GM12872 (cell line): ENCODE measurements at regions not wholly inside any gene's neighbourhood (a gene's known extent, or its start where the extent isn't known, plus 50 kb on each side); places are given as distances from the start of the nearest gene placed in this dataset.

Source experiments
- TF ChIP-seq, protein P1 (sequence below): IDR thresholded peaks from 3 replicates; pipeline ENCODE4 v1.5.1; 2011; ENCODE audit warnings: low read depth, mild to moderate bottlenecking, low read length, moderate library complexity; ENCODE audit not compliant: insufficient read depth

DNA sequence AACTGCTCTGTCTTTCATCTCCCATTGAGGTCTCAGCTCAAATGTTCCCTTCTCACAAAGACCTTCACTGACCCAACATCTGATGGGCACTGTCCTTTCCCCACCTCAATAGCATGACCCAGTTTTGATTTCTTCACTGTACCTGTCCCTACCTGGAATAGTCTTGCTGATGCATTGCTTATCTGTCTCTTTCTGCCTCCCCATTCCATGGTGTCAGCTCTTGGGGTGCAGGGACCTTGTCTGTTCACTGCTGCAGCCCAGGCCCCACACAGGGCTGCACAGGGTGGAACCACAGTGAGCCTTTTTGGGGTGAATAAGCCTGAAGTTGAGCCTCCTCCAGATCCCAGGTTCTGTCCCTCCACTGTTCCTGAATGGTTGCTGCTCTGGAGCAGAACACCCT, 414.9 kb downstream of the PTPRU start:
- TF ChIP-seq, protein P1, sequence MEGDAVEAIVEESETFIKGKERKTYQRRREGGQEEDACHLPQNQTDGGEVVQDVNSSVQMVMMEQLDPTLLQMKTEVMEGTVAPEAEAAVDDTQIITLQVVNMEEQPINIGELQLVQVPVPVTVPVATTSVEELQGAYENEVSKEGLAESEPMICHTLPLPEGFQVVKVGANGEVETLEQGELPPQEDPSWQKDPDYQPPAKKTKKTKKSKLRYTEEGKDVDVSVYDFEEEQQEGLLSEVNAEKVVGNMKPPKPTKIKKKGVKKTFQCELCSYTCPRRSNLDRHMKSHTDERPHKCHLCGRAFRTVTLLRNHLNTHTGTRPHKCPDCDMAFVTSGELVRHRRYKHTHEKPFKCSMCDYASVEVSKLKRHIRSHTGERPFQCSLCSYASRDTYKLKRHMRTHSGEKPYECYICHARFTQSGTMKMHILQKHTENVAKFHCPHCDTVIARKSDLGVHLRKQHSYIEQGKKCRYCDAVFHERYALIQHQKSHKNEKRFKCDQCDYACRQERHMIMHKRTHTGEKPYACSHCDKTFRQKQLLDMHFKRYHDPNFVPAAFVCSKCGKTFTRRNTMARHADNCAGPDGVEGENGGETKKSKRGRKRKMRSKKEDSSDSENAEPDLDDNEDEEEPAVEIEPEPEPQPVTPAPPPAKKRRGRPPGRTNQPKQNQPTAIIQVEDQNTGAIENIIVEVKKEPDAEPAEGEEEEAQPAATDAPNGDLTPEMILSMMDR: no peak

DNA sequence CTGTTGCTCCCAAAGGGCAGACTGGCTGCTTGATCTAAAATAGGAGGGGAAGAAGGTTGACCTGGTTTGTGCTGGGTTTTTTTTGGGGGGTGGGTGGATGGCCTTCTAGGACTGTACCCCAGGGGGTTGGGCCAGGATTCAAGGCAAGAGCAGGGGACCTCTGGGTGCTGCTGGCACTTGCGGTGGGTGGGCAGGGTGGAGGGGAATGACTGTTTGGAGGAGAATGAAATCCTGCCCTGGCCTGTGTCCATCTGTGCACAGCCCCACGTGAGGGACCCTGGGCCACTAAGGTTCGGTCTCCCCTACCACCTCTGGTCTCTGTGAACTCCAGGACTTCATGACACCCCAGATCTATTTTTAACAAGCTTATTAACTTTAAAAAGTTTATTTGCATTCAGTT, 414.2 kb downstream of the PTPRU start:
- TF ChIP-seq, protein P1: no peak

DNA sequence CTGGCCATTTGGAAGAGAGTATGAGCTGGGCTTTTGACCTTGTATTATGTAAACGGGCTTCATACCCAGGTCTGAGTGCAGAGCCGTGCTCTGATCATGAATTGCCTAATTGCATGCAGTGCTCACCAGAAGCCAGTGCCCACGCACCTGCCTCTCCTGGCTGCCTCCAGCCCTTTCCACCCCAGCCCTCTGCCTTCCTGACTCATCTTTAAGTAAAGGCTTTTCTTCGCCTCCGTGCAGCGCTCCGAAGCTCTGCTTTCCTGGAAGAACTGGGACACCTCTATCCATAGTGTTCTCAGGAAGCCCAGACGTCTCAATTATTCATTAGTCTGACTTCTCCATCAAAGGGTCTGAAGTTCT, 413.7 kb downstream of the PTPRU start:
- TF ChIP-seq, protein P1: no peak

DNA sequence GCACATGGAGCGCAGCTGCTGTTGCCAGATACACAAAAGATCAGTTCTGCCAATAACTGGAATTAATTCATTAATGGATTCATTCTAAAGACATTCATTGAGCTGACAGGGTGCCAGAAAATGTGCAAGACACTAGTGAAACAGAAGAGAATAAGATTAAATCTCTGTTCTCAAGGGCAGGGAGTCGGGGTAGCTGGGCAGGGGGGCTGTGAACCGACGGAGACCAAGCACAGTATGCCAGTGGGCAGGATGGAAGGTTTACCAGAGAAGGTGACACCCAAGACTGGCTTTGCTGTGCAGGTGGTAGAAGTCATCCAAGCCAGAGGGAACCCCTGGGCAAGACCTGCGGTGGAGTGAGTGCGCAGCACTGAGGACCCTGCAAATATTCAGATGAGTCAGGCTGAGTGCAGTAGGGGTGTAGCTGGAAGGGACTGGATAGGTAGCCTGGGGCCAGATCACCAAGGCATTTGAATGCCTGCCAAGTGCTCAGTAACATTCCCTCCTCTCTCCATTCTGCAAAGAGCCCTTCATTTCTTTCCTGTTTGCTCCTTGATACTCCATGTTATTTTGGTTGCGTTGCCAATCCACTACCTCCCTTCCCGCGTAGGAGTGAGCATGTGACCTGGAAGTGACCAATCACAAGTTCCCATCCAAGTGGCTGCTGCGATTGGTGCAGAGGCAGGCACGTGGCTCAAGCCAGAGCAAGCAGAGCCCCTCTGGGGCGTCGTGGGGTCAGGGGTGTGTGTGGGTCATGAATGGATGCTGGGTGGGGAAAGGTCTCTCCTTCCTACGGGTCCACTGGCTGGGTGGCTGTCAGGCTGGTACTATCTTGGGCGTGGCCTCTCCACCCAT, 413.1 kb downstream of the PTPRU start:
- TF ChIP-seq, protein P1: no peak

DNA sequence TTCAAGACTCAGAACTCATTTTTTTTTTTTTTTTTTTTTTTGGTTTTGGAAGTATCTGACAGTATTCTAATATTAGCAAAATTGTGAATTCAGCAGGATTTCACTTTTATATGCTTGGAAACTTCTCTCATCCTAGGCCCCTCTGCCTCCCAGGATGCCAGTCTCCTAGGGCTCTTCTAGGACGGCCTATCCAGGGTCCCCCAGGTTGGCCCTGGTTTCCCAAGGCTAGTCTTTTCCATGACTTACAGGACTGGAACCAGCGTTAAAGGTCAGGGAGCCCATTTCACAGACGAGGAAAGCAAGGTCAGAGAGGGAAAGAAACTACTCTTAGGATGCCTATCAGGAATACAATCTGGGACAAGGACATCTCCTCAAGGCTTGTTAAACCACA, 412.5 kb downstream of the PTPRU start:
- TF ChIP-seq, protein P1: no peak

DNA sequence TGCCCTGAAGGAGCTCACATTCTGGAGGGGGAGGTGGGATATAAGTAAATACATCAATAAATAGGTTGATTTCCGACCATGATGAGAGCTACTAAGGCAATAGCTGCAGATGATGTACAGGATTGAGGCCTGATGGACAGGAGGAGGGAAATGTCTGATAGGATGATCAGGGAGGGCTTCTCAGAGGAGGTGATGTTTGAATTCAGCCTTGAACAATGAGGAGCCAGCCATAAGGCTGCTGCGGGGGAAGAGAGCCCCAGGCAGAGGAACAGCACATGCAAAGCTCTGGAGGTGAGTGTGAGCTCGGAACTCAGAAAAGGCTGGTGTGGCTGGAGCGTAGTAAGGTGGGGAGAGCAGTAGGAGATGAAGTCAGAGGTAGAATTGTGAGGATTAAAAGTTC, 411.7 kb downstream of the PTPRU start:
- TF ChIP-seq, protein P1: no peak

DNA sequence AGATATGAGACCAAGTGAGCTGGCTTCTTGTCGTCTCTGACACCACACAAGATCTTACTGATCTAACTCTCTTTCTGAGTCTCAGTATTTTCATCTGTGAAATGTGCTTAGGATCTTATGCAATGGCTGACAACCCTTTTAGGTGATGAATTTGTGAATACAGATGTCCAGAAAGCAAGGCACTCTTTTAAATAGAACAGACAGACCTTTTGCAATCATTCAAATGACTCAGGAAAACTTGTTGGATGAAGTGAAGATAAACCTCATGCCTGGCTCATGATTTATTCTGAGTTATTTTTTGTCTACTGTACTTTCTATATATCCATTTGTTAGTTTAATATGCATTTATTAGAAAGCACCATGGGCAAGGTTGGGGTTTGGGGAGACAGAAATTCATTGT, 411.3 kb downstream of the PTPRU start:
- TF ChIP-seq, protein P1: no peak
